GM12892 (cell line): ENCODE measurements at regions not wholly inside any gene's neighbourhood (a gene's known extent, or its start where the extent isn't known, plus 50 kb on each side); places are given as distances from the start of the nearest gene placed in this dataset.

ENCODE experiments used
- POLR2A ChIP-seq: IDR thresholded peaks from 2 replicates; pipeline ENCODE4 v1.6.1; 2011; ENCODE audit warnings: low read depth, low read length, control low read depth
- POLR2AphosphoS5 ChIP-seq: IDR thresholded peaks from 2 replicates; pipeline ENCODE4 v1.6.1; 2011; ENCODE audit warnings: low read depth, low read length, control low read depth
- TAF1 ChIP-seq: IDR thresholded peaks from 2 replicates; pipeline ENCODE4 v1.6.1; 2011; ENCODE audit warnings: low read depth, mild to moderate bottlenecking, control low read depth, low read length, borderline replicate concordance

GRCh38 chr12:58249610-58250009 is 308.2 kb downstream of the ATP23 start:
- TF ChIP-seq POLR2A (no peak), POLR2AphosphoS5 (no peak), TAF1 (no peak)
